C4-2B (cell line): ENCODE measurements at regions not wholly inside any gene's neighbourhood (a gene's known extent, or its start where the extent isn't known, plus 50 kb on each side); places are given as distances from the start of the nearest gene placed in this dataset.

Source experiments
- ZFX ChIP-seq: fragments of 450-650 bp; IDR thresholded peaks from 2 replicates; pipeline ENCODE4 v1.6.1; 2017
- TF ChIP-seq, protein P1 (sequence below): fragments of 450-650 bp; conservative IDR thresholded peaks from 2 replicates; pipeline ENCODE4 v1.5.1; 2017; ENCODE audit warnings: mild to moderate bottlenecking

DNA sequence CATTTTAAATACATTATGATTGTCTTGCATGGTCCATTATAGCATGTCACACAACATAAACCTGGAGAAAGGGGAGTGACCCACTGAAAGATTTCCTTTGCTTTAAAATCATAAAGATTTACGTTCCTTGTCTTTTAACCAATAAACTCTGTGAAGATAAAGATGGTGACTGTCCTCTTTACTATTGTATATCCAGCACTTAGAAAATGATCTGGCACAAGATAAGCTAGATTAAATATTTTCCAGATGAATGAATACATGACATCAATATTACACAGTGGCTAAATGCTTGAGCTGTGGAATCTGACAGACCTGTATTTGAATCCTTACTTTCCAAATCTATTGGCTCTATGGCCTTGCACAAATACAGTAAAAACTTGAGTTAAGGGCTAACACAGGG, 938.4 kb downstream of the SORCS1 start:
- TF ChIP-seq, protein P1, sequence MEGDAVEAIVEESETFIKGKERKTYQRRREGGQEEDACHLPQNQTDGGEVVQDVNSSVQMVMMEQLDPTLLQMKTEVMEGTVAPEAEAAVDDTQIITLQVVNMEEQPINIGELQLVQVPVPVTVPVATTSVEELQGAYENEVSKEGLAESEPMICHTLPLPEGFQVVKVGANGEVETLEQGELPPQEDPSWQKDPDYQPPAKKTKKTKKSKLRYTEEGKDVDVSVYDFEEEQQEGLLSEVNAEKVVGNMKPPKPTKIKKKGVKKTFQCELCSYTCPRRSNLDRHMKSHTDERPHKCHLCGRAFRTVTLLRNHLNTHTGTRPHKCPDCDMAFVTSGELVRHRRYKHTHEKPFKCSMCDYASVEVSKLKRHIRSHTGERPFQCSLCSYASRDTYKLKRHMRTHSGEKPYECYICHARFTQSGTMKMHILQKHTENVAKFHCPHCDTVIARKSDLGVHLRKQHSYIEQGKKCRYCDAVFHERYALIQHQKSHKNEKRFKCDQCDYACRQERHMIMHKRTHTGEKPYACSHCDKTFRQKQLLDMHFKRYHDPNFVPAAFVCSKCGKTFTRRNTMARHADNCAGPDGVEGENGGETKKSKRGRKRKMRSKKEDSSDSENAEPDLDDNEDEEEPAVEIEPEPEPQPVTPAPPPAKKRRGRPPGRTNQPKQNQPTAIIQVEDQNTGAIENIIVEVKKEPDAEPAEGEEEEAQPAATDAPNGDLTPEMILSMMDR, result no peak
- TF ChIP-seq ZFX, result no peak
